HepG2 (cell line): ENCODE measurements at regions not wholly inside any gene's neighbourhood (a gene's known extent, or its start where the extent isn't known, plus 50 kb on each side); places are given as distances from the start of the nearest gene placed in this dataset.

ENCODE experiments used
- ATAC-seq: fragments of 200-7000 bp; cut with Tn5 transposase; 3 replicates; pipeline ENCODE4 v1.9.1; 2020; ENCODE audit warnings: mild to moderate bottlenecking, moderate library complexity
- BruUV-seq: library from RNA; stranded (reverse); fragments of 400-500 nt; replicated peaks from 2 replicates; lab custom pipeline; 2021; lab: Mats Ljungman, UMichigan
- CTCF ChIA-PET: fragments of 300-600 bp; formaldehyde crosslinking; extraction: SDS; loops from one replicate; lab custom pipeline; 2021; ENCODE audit warnings: low total read pairs, inconsistent platforms, low intra/inter-chr PET ratio; lab: Yijun Ruan, JAX
- POLR2A ChIA-PET: fragments of 350-600 bp; sonication (Branson Sonifier 250); formaldehyde crosslinking; loops from one replicate; lab custom pipeline; 2020; ENCODE audit warnings: antibody characterized with exemption, inconsistent platforms; lab: Yijun Ruan, JAX
- DNase-seq: peaks from one replicate; pipeline ENCODE4 v3.0.0-alpha.2; 2015; ENCODE audit warnings: low spot score
- FAIRE-seq: peaks from 3 replicates; lab custom pipeline; 2011; peaks lifted over from hg19 to GRCh38; lab: Jason Lieb, UNC
- H2AFZ ChIP-seq: one replicate; pipeline ENCODE4 v1.6.1; 2011; ENCODE audit warnings: low read length, inconsistent platforms
- H3K27ac ChIP-seq: fragments of 300-600 bp; 3 replicates; pipeline ENCODE4 v1.8.0; 2011; ENCODE audit warnings: mixed run types, mild to moderate bottlenecking, mixed read lengths, low read length, inconsistent platforms; ENCODE audit not compliant: insufficient read depth; ENCODE audit errors: extremely low read length
- H3K27me3 ChIP-seq, 2 experiments: fragments of 200-600 bp in 1 of 2; 2 replicates in 1 of 2; 3 replicates in 1 of 2; pipeline versions ENCODE4 v1.6.0 to v1.8.0; 2011; ENCODE audit warnings: low read length in 2 of 2, mild to moderate bottlenecking in 2 of 2, moderate library complexity in 2 of 2, inconsistent platforms in 1 of 2; ENCODE audit not compliant: insufficient read depth in 2 of 2, control insufficient read depth in 1 of 2
- H3K36me3 ChIP-seq, 2 experiments: fragments of 200-600 bp in 1 of 2; replicated peaks in 1 of 2; 2 replicates in 1 of 2; 3 replicates in 1 of 2; pipeline versions ENCODE4 v1.5.1 to v1.8.0; 2011; ENCODE audit warnings: low read length in 2 of 2, inconsistent platforms in 1 of 2; ENCODE audit not compliant: insufficient read depth in 2 of 2, control insufficient read depth in 1 of 2
- H3K4me1 ChIP-seq: 2 replicates; pipeline ENCODE4 v1.5.1; 2012; ENCODE audit warnings: low read length, inconsistent platforms; ENCODE audit not compliant: insufficient read depth
- H3K4me2 ChIP-seq: 2 replicates; pipeline ENCODE4 v1.6.0; 2011; ENCODE audit warnings: low read depth, low read length, inconsistent platforms
- H3K4me3 ChIP-seq, 3 experiments: fragments of 200-600 bp in 1 of 3; sonication (generic), shearing (Covaris generic) in 1 of 3; replicated peaks in 1 of 3; 2 replicates each; pipeline ENCODE4 v1.5.1; 2011 to 2016; ENCODE audit warnings: low read length in 3 of 3, inconsistent platforms in 2 of 3, low read depth in 2 of 3, mild to moderate bottlenecking in 2 of 3, control low read depth in 1 of 3, mixed read lengths in 1 of 3; ENCODE audit not compliant: insufficient read depth in 1 of 3
- H3K79me2 ChIP-seq: one replicate; pipeline ENCODE4 v1.6.1; 2011; ENCODE audit warnings: low read length, inconsistent platforms; ENCODE audit not compliant: insufficient read depth
- H3K9ac ChIP-seq: 2 replicates; pipeline ENCODE4 v1.6.0; 2011; ENCODE audit warnings: mild to moderate bottlenecking, low read depth, low read length, inconsistent platforms; ENCODE audit not compliant: insufficient read depth
- H3K9me3 ChIP-seq: 2 replicates; pipeline ENCODE4 v1.5.1; 2012; ENCODE audit warnings: mild to moderate bottlenecking, low read length
- H4K20me1 ChIP-seq: 2 replicates; pipeline ENCODE4 v1.6.0; 2011; ENCODE audit warnings: inconsistent platforms, mild to moderate bottlenecking, low read length, moderate library complexity; ENCODE audit not compliant: insufficient read depth
- ETS1 ChIP-seq: sonication (generic); formaldehyde crosslinking; IDR thresholded peaks from 2 replicates; pipeline ENCODE4 v1.4.0; 2020; ENCODE audit warnings: missing genetic modification reagents
- SALL1 ChIP-seq: sonication (generic); formaldehyde crosslinking; IDR thresholded peaks from 2 replicates; pipeline ENCODE4 v1.8.0; 2022; ENCODE audit warnings: mild to moderate bottlenecking, missing genetic modification reagents
- TFE3 ChIP-seq: IDR thresholded peaks from 2 replicates; pipeline ENCODE4 v1.6.1; 2016
- ZBTB7A ChIP-seq: sonication (generic); formaldehyde crosslinking; IDR thresholded peaks from 2 replicates; pipeline ENCODE4 v1.8.0; 2022; ENCODE audit warnings: mild to moderate bottlenecking, missing genetic modification reagents
- ZC3H4 ChIP-seq: sonication (generic); formaldehyde crosslinking; IDR thresholded peaks from 2 replicates; pipeline ENCODE4 v1.4.0; 2020; ENCODE audit warnings: missing genetic modification reagents, borderline replicate concordance
- ZKSCAN1 ChIP-seq: fragments of 150-350 bp; IDR thresholded peaks from 2 replicates; pipeline ENCODE4 v1.6.1; 2014; ENCODE audit warnings: low read length
- ZNF407 ChIP-seq: sonication (generic); formaldehyde crosslinking; IDR thresholded peaks from one replicate; pipeline ENCODE4 v1.5.1; 2020; ENCODE audit warnings: mild to moderate bottlenecking, missing genetic modification reagents; ENCODE audit errors: not compliant biosample characterization
- ZNF468 ChIP-seq: sonication (generic); formaldehyde crosslinking; IDR thresholded peaks from 2 replicates; pipeline ENCODE4 v1.8.0; 2022; ENCODE audit warnings: mild to moderate bottlenecking, moderate library complexity, missing genetic modification reagents
- ZNF772 ChIP-seq: sonication (generic); formaldehyde crosslinking; IDR thresholded peaks from 2 replicates; pipeline ENCODE4 v1.5.0; 2020; ENCODE audit warnings: mild to moderate bottlenecking, missing genetic modification reagents
- WGBS: methylation state at CpG from one replicate; pipeline ENCODE4 v1.1.6; 2017; ENCODE audit warnings: low lambda C conversion rate; 5-methylcytosine and 5-hydroxymethylcytosine counted together
- in situ Hi-C: cut with HindIII; loops from 2 replicates; pipeline ENCODE4 v1.10.0; 2017; ENCODE audit warnings: low pct_unique_long_range_greater_than_20kb; ENCODE audit not compliant: extremely low pct_ligation_motif_present
- intact Hi-C: fragments of 100-400 bp; cut with micrococcal nuclease; formaldehyde crosslinking; loops from one replicate; pipeline ENCODE4 v1.10.0; 2022; ENCODE audit not compliant: unreplicated experiment

GRCh38 chr10:3568983-3569382, 216.0 kb downstream of the KLF6 start (continued):
- TF ChIP-seq ZC3H4 (no peak), TFE3 (no peak), ZNF772 (CRISPR knock-in tag) (no peak), ZNF468 (CRISPR knock-in tag) (no peak)

GRCh38 chr10:3568392-3568791, 216.6 kb downstream of the KLF6 start:
- in situ Hi-C loops: no loop called here
- Histone ChIP-seq H2AFZ (no peak overlapping the region), H3K4me1 (no peaks in the 10 kb centered on the region), H3K27ac (no peak overlapping the region), H3K4me2 (no peak overlapping the region), H3K79me2 (no peaks in the 10 kb centered on the region), H4K20me1 (no peaks in the 10 kb centered on the region), H3K9me3 (no peaks in the 10 kb centered on the region), H3K4me3 (no peak overlapping the region), H3K9ac (no peak overlapping the region), H3K36me3 (no peaks in the 10 kb centered on the region), H3K27me3 (peaks cover 0 to 28% of the 10 kb centered on the region in 2 experiments; a peak in 3 of 5 replicates)
- intact Hi-C loops: no loop called here
- ATAC-seq: no peak
- BruUV-seq: no TSS peak
- POLR2A ChIA-PET: no interaction called here
- FAIRE-seq: no peak
- CTCF ChIA-PET: no interaction called here
- WGBS: 5% methylated on average over 7 of the region's 7 CpGs
- DNase-seq: no peak
- no peak for TF ChIP-seq ETS1 (CRISPR knock-in tag)
- no peak for TF ChIP-seq ZBTB7A (CRISPR knock-in tag)
- TF ChIP-seq ZNF407: no peak
- no peak for TF ChIP-seq SALL1
- no peak for TF ChIP-seq ZKSCAN1
